CD4-positive, alpha-beta T cell treated with Interleukin-1 beta for 1 hour (primary cell): ENCODE measurements at regions not wholly inside any gene's neighbourhood (a gene's known extent, or its start where the extent isn't known, plus 50 kb on each side); places are given as distances from the start of the nearest gene placed in this dataset.
"Not testable (repeated sequence)": the region's sequence is repeated elsewhere in the genome, so short reads cannot be mapped to it uniquely, and the experiment has no call there.

Source experiments
- DNase-seq, 2 donors: peaks; one replicate each; pipeline ENCODE4 v3.0.0-alpha.2; 2020 to 2022

DNA sequence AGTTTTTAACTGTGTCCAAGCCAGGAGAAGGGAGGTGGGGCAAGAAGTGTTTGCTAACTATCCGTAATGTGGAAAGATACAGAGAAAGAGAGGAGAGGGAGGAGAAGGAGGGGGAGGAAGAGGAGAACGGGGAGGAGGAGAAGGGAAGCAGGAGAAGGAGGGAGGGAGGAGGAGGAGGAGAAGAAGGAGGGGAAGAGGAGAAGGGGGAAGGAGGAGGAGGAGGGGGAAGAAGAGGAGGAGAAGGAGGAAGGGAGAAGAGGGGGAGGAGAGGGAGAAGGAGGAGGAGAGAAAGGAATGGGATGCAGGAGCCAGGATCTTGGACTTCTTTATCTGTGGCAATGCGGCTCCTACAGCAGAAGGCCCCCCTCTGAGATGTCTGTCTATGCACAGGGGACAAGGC, 510.3 kb upstream of the CCDC196 start:
- DNase-seq: no peak

DNA sequence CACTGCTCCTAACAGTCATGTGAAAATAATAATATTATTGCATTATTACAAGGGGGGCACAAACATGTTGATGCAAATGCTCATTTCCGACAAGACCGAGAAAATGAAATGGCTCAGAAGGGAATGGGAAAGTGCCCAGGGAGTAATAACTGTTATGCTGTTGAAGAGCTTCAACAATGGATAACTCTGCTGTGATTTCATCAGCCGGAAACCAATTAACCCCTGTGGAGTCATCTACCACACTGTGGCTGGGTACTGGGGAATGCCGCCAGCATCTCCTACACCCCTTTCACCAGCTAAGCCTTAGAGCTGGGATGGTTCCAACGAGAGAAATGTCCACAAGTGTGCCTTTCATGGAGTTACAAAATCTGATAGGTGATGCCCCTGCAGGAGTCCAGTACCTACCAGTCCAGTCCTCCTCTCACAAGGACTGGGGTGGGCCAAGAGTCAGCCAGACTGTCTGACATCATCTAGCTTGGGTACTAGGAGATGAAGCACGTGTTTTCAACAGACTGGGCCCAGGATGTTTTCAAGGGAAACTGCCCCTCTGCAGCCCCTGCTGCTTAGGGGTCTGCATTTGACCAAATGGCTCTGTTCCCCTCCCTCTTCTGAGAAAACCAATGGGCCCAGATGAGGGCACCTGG, 509.3 kb upstream of the CCDC196 start:
- DNase-seq: no peak

DNA sequence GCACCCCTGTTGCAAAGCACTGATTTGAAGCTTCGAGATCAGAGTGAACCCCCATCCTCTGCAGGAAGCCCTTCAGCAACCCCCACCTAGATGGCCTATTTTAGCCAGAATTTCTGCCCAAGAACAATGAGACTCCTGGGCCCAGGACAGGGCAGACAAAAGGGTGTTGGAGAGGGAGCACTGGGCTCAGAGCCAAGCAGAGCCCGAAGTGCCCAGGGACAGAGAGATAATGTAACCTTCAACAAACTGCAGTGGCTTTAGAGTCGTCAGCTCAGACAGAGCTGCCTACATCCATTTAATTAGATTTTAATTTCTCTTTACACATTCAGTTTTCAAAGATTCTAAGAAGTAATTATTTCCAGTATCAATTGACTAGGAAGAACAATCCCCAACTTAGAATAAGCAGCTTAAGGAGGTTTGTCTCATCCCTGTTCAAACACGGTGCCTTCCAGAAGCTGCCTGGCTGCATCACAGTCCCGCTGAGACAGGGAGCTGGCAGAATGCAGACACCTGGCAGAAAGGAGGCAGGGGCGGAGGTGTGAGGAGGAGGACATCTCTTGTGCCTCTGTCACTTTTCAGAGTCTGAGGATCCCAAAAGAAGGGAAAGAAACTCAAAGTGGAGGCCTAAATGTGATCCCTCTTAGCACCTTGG, 504.9 kb upstream of the CCDC196 start:
- DNase-seq: no peak

DNA sequence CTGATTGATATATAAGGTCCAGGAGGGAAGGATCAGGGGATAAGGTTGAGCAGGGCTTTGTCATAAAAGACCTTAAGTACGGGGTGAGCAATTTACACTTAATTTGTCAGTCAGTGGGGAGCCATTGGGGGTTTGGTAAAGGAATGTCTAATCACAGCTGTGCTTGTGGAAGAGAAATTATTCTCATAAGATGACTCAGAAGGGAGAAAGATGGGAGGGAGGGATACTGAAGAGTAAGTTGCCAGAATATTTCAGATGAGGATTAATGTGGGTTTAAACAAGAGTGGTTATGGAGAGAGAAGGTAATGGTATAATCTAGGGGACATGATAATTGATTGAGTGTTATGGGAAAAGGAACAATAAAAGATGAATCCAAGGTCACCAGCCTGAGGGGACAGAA, 500.1 kb upstream of the CCDC196 start:
- DNase-seq: no peak

DNA sequence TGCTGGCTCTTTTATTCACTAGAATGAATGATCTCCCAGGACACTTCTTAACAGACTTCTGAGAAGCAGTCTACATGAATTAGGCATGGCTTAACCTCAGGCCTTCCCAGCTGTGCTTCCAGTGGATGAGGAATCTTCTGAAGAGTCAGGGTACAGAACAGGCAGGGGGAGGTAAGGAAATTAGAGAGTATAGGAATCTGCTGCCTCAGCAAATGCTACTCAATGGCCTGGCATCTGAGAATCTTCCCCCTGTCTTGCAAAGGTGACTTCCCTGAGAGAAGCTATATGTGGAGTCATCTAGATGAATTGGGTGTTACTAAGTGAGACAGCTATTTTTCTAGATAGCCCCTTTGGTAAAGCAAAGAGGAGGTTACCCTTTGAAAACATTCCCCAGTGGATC, 496.2 kb upstream of the CCDC196 start:
- no peak for DNase-seq

DNA sequence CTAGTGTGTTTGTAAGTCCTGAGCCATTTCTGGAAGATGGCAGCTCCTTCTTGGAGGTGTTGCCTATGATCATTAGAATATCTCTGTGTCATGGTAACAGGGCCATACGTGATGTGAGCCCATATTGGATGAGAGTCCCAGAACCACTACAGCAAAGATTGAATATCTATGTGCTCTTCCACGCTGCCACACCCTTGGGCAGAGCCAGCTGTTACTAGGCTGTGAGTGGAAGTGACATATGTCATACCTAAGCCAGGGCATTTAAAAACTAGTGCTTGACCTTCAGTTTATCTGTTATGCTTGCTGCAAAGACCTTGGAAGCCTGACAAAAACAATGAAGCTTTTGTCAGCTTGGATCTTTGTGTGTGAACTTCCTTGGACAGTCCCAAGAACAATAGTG, 495.1 kb upstream of the CCDC196 start:
- DNase-seq: no peak

DNA sequence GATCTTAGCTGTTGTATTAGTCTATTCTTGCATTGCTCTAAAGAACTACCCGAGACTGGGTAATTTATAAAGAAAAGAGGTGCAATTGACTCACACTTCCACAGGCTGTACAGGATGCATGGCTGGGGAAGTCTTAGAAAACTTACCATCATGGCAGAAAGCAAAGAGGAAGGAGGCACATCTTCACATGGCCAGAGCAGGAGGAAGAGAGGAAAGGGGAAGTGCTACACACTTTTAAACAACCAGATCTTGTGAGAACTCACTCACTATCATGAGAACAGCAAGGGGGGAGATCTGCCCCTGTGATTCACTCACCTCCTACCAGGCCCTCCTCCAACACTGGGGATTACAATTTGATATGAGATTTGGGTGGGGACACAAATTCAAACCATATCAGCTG, 494.2 kb upstream of the CCDC196 start:
- not testable (repeated sequence) for DNase-seq

DNA sequence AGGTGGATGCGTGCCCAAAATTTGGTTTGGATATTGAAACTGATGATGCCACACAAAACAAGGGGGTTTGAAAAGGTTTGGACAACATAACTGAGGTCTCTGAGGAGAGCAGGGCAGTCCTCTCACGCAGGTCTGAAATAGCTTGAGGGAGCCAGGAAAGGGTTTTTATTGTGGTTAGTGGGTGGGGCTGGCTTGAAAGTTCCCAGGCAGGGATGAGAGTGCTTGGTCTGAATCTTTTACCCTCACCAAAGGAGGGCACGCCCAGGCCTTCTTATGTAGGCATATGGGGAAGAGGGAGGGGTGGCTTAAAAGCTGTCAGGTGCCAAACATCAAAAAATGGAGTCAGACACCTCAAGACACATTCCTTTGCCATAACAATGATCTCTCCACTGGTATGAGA, 493.1 kb upstream of the CCDC196 start:
- no peak for DNase-seq

DNA sequence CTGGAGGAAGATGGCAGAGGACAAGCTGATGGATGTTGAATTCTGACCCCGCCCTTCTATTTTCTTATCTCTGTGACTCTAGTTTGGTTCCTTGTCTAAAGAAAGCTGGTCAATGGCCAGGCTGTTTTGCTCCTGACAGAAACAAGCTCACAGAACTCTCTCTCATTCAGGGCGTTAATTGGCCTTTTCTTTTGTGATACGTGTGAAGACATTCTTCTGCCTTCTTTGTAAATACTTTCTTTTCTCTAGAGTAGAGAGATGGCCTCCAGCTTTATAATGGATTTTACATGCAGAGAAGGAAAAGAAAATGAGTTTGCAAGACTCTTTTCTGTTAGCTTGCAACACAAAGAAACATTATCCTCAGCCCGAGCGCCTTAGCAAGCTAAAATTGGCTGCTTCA, 492.2 kb upstream of the CCDC196 start:
- DNase-seq: no peak

DNA sequence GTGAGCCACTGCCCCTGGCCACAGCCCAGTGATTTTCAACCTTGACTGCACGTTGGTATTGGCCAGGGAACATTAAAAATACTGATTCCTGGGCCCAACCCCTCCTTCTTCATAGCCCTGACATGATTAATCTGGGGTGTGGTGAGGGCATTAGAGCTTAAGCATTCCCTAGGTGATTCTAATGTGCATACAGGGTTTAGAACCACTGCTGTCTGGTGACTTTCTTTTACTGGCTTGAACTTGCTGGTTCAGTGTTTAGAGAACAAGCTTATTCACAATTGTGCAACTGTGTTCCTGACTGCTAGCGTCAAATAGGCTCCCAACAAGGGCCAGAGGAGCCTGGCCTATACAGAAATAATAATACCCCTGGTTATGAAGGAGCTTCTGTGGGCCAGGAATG, 488.8 kb upstream of the CCDC196 start:
- no peak for DNase-seq

DNA sequence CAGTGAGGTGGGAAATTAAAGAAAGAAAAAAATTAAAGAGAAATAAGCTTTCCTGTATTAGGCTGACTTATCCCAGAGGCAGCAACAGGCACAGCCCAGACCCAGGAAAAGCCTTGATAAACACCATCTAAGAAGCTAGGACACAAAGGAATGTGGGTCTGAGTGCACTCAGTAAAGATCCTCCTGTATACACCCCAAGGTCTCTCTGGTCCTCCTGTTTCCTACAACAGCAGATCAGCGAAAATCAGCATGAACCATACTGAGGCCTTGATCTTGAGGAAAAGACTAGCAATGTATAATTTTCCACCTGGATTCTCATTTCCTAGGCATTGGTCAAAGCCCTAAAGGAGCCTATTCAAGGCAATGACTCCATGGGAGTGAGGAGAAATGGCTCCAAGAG, 486.3 kb upstream of the CCDC196 start:
- no peak for DNase-seq

DNA sequence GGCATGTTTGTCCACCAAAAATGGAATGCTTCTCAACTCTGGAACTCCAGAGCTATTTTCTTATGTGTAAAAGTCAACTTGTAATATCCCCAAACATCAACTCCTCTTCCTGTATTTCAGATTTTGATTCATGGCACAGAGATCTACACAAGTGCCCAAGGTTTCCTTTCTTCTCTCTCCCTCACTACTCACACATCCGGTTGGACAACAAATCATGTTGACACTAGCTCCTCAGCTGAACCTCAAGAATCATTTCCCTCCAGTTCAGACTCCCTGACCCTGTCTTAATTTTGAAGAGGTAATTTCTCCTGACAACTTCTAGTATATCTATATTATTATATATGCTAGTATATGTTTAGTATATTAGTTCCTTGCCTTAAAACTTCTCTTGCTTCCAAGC, 485.4 kb upstream of the CCDC196 start:
- DNase-seq: no peak

DNA sequence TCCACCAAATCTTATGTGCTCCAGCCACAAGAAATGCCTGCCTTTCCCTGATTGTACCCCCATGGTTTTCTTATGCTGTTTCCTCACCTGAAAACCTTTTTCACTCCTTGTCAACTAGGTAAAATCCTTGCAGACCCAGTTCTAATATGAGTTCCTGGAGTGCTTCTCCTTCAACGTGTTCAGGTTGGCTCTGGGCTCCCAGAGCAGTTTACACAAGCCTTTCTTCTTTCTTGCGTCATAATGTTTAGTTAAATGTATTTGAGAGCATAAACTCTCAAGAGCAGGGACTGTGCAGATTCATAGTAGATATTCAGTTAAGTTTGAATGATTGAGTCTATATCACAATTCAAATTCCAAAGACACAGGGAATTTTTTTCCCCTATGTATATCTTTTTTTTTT, 484.8 kb upstream of the CCDC196 start:
- no peak for DNase-seq

DNA sequence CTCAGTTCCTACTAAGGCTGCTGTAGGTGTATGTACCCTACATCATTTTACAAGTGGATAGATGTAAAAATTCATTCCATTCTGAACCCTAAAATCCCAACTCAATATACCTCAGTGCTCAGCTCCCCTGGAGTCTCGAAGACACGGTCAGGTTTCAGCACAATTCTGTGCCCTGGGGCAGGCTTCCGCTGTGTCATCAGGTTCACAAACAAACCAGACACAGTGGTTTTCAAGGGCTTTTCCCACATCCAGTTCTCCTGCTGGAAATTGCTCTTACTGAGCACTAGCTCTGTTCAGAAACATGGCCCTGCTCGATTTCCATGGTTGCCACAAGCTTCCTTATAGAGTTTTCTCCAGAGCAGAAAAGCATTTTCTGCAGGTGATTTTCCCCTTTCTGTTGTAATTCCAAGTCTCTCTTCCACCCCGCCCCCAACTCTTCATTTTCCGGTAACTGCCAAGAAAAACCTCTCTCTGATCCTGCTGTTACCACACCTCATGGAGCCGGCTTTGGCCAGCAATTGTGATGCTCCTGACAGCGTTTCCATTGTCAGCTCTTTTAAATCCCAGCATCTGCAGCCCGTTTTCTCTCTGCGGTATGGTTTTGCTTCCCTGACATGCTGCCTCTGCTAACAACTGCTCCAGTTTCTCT, 483.0 kb upstream of the CCDC196 start:
- no peak for DNase-seq

DNA sequence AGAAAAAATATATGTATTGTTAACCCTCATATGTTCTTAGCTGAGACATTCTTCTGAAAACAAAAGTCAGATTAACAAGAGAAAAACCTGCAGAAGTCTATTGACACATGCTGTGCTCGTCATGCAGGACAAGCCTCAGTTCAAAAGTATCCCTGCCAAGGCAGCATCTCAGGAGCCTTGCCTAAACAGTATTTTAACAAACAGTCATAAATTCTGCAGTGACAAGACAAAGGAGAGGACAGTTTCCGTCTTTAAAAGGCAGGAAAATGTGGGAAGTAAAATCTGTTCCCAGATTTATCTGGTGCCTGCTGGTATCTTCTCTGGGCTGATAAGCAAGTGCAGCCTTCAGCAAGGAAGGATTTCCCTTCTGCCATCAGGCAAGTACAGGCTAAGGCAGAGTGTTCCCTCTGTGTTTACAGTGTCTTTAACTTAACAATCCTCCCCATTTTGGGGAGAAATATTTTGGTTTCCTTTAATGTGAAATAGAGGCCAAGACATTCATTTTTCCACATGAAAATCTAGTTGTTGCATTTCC, 480.2 kb upstream of the CCDC196 start:
- DNase-seq: no peak

DNA sequence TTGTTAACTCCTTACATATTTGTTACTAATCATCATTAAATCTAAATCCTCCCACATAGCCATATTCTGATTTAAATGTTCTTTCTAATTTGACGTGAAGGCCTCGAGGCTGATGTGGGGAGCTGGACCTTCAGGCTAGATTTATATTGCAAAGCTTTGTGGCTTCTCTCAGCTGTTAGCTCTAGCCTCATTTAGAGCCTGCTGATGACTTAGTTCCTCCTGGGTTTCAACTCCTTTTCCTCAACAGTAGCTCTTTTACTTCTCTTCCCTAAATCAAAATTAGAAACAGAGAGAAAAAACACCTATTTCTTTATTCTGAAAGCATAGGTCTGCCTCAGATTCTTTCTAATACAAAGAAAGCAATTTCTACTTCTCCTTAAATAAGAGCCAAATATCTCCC, 477.5 kb upstream of the CCDC196 start:
- no peak for DNase-seq

DNA sequence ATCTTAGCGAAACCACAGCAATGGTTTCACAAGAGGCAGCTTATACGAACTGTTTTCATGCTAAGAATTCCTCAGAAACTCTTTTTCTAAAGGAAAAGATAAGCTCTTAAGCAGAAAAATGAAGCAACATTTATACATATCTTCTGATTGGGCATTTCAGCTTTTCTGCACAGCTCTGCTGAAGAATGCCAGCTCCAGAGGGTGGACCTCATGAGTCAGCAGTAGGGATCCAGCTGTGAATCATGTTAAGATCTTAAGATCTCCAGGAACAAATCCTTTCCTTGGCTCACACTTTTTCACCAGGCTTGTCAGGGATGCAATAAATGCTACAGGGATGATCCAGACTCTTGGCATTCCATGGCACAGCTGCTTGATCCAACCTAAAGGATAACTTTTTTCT, 477.1 kb upstream of the CCDC196 start:
- no peak for DNase-seq

DNA sequence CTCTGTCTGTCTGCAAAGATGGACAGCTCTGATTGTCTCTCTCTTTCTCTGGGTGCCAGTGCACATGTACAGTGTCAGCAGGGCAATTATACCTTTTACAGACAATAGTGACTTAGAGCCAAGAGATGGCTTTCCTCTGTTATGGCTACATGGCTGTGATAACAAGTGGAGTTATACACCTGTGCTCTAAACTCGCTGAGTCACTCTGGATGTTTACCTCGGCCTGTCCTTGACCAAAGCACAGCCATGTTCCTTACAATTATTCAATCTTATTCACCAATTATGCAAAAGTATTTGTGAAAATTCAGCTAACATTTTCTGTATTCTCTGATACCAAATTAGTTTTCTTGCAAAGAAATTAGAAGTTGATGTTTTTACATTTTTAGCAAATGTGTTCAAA, 475.5 kb upstream of the CCDC196 start:
- DNase-seq: no peak

DNA sequence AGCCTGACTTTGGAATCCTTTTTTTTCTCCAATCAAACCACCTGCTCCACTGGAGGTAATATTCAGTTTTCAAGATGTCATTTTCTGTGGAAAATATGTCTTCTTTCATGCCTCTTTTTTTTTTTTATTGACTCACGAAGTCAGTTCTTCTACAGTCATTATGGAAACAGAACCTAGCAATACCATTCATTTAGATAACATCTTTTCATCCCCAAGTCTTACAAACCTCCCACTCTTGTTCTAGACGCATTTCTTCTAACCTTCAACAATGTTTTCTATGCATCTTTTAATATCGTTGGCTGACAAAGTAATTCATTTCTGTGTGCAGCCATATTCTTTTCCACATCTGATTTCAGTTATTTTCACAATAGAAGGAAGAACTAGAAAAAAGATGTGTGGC, 474.3 kb upstream of the CCDC196 start:
- DNase-seq: no peak

DNA sequence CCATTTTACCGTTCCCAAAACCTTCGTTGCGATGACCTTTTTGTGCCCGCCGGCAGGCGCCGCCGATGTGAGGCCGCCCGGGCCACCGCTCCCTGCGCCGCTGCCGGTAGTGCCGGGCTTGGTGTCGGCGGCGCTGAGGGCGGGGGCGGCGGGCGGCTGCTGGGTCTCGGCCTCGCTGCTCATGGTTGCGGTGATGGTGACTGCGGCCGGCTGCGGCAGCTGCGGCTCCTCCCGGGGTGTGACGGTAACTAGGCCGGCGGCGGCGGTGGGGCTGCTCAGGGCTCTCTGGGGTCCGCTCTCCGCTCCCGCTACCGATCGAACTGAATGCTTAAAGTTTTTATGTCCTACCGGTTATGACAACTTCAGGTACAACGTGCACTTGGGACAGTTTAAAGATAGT, 472.6 kb upstream of the CCDC196 start:
- DNase-seq: not testable (repeated sequence)

DNA sequence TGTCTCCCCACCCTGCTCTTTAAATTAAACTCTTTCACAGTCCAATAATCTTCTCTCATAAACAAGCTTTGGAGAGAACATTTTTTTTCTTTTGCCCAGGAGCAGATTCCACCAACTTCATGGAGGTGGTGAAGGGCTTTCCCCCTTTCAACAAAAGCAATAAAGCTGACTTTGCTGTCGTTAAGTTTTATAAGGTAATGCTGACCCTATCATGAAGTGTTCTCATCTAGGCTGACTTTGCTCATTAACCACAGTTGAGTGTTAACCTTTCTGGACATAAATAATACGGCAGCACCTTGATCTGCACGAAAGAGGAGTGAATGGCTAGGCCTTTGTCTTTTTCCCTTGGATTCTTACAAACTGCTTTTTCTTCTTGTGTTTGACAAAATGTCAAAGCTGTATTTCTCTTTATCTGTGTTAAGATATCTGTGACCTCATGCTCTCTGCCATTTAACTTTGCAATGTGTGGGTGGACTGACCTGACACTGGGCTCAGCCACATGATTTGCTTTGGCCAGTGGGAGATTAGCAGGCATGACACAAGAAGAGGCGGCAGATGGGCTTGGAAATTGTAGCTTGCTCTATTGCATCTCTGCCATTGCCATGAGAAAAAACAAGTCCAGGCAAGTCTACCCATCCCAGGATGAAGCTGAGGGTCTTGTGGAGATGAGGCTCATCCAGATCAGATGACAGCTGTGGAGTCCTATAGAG, 470.9 kb upstream of the CCDC196 start:
- no peak for DNase-seq

DNA sequence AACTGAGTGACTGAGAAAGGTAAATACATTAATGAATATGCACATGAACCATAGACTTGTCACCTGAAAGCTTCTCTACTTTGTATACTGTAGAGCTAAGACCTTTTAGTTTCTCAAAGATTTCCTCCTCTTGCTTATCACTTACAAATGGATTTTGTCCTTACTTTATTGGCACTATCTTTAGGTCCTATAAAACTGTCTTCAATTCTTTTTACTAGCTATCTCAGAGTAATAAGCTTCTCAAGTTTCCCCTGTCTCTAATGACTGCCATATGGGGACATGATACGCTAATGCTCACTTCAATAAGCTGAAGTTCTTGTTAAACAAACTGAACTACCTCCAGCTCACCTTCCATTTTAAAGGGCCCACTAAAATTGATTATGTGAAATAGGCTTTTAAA, 468.2 kb upstream of the CCDC196 start:
- no peak for DNase-seq

DNA sequence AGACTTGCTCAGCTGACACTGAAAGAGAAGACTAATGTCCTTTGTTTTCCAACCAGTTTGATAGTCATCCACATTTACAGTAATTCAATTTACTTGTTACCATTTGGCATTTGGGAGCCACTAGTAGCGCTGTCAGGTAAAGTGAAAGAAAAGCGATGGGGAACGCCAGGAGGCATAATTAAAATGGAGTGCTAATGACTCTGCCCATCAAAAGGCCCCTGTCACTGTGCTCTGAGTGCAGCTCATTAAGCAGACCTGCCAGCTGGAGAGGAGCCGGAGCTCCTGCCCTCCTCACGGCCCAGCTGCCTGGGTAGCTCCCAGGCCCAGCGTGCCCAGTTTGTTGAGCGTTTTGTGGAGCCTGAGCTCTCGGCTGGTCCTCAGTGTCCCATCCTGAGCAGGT, 463.6 kb upstream of the CCDC196 start:
- DNase-seq: no peak

DNA sequence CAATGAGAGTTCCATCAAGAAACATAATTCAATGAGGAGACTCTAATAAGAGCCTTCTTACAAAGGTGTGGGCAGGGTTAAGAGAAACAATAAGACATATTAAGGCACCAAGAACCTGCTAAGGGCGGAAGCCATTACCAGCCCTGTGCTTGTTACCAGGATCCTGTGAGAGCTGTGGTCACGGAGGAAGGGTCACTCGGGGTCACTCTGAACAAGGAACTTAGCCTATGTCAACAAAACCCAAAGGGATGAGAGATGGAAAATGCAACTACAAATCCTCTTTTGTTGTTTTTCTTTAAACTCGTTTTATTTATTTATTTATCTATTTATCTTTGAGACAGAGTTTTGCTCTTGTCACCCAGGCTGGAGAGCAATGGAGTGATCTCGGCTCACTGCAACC, 460.4 kb upstream of the CCDC196 start:
- no peak for DNase-seq
